Sigmoid colon (tissue), 4 donors: ENCODE measurements at regions not wholly inside any gene's neighbourhood (a gene's known extent, or its start where the extent isn't known, plus 50 kb on each side); places are given as distances from the start of the nearest gene placed in this dataset.

Experiments used
- CTCF ChIP-seq, 4 experiments: fragments of 450-650 bp in 3 of 4; fragments of 200-600 bp in 1 of 4; IDR thresholded peaks; one replicate each; pipeline ENCODE4 v1.5.1; 2016 to 2019; ENCODE audit warnings: antibody characterized with exemption in 4 of 4, mild to moderate bottlenecking in 3 of 4, moderate library complexity in 2 of 4
- POLR2AphosphoS5 ChIP-seq, 4 donors: sonication (generic); formaldehyde crosslinking; IDR thresholded peaks; one replicate each; pipeline ENCODE4 v1.6.1; 2017; ENCODE audit warnings: antibody characterized with exemption in 4 of 4

GRCh38 chr1:29502225-29502910, 266.0 kb downstream of the PTPRU start:
- TF ChIP-seq POLR2AphosphoS5 (IDR thresholded peaks at IDR 0.05): no peak
- TF ChIP-seq CTCF (IDR thresholded peaks at IDR 0.05): no peak
